AG10803 (cell line): ENCODE measurements at regions not wholly inside any gene's neighbourhood (a gene's known extent, or its start where the extent isn't known, plus 50 kb on each side); places are given as distances from the start of the nearest gene placed in this dataset.

ENCODE experiments used
- DNase-seq: peaks from one replicate; pipeline ENCODE4 v3.0.0; 2010; ENCODE audit warnings: low read depth
- H3K4me3 ChIP-seq: 2 replicates; pipeline ENCODE4 v1.5.1; 2011; ENCODE audit warnings: mild to moderate bottlenecking, low read length, control low read depth
- CTCF ChIP-seq: conservative IDR thresholded peaks from 2 replicates; pipeline ENCODE4 v1.5.1; 2011; ENCODE audit warnings: mild to moderate bottlenecking, low read length, control low read depth, inconsistent platforms

DNA sequence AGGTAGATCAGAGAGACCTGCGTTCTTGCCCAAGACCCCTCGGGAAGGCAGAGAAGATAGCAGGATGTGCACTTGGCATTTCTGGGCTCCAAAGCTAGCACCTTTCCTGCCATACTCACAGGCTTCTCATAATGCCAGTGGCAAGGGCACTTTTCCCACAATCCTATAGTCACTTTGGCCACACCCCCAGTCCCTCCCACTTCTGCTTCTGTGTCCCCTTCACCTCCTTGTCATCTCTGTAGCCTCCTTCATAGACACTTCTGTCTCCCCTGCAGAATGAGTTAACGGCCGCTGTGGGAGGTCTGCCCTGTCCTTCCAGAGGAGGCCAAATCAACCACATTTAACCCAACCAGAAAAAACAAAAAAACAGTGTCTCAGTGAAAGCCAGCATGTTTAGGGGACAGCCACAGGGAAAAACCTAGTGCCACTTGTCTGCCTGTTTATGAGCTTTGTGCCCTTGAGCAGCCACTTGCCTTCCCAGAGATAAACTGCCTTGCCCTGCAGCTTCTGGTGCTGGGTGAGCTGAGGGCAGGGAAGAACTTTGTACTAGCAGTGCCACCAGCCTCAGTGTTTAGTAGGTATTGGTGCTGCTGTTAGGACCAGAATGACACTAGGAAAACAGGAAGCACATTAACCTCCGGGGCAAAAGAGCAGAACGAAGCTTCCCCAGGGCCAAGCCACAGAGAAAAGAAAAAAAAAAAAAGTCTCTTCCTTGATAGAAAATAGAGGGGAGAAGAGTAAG is 193.0 kb upstream of the PWP1 start:
- H3K4me3 ChIP-seq: no peak overlapping the region
- no peak for TF ChIP-seq CTCF
- no peak for DNase-seq

DNA sequence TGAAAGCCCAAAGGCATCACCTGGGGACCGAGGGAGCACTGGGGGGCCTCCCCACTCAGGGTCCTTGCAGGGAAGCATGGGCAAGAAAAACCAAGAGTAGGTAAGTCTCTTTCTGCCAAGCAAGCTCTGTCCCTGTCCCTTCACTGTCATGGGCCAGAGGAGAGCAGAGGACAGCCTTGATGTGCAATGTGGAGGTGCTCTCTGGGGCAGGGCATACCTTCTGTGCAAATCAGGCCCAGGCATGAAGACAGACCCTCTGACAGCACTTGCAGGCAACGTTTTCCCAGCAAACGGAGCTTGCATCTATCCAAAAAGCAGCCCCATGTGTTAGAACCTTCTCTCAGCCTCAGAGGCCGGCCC is 192.5 kb upstream of the PWP1 start:
- TF ChIP-seq CTCF: no peak
- no peak for DNase-seq
- H3K4me3 ChIP-seq: no peak overlapping the region

DNA sequence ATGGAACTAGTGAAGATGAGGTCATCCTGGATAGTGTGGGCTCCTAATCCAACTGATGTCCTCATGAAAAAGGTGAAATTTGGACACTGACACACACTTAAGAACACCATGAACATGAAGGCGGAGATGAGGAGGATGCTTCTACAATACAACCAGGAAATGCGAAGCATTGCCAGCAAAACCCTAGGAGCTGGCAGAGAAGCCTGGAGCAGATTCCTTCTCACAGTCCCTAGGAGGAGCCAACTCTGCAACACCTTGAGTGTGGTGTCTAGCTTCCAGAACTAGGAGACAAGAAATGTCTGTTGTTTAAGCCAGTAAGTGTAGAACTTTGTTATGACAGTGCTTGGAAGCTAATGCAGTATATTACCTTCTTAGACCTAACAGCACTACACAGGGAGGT is 191.9 kb upstream of the PWP1 start:
- no peak for TF ChIP-seq CTCF
- no peak overlapping the region for H3K4me3 ChIP-seq

DNA sequence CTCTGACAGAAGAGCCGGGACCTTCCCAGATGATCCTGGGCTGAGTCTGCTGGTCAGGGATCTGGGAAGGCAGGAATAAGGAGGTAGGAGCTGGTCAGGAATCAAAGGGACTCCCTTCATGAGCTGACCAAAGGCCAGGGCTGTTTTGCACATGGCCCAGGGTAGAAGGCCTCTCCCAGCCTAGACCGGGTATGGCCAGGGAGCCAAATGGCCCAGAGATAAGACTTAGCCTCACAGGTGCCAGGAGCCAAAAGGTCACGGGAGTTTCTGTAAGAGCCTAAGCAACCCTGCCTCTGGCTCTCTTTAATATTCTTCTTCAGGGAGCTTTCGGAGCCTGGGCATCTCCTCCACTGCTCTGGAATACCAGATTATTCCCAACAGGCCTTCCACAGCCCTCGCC is 191.3 kb upstream of the PWP1 start:
- no peak for DNase-seq
- no peak overlapping the region for H3K4me3 ChIP-seq
- no peak for TF ChIP-seq CTCF

More for the DNA sequence above, 191.9 kb upstream of the PWP1 start:
- DNase-seq: no peak

GRCh38 chr12:107495604-107496003 is 190.0 kb upstream of the PWP1 start:
- TF ChIP-seq CTCF: no peak
- H3K4me3 ChIP-seq: no peak overlapping the region
- no peak for DNase-seq

GRCh38 chr12:107497231-107497630 is 188.4 kb upstream of the PWP1 start:
- H3K4me3 ChIP-seq: no peak overlapping the region
- TF ChIP-seq CTCF: no peak
- DNase-seq: no peak

DNA sequence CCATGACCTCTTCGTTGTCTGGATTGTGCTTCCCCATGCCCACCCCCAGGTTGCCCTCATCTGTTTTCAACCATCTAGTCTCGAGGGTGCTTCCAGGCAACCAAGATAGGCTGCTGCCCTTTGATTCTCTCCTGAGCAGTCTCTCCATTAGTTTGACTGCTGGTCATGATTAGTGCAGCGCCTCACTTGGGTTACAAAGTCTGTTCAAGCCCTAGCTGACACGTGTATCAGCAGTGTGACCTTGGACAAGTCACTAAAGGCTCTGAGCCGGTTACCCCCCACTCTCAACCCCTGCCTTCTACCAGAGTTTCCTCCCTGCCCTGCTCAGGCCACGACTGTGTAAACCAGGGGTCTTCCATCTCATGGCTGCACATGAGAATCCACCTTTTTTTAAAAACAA is 185.3 kb upstream of the PWP1 start:
- no peak for TF ChIP-seq CTCF
- no peak overlapping the region for H3K4me3 ChIP-seq
- DNase-seq: no peak
